ENCODE measurements at regions not wholly inside any gene's neighbourhood (a gene's known extent, or its start where the extent isn't known, plus 50 kb on each side); places are given as distances from the start of the nearest gene placed in this dataset.
A peak's percentile ranks its signal among the peaks of the same experiment; 100 is the strongest.

GRCh38 chr2:42953216-42953615, 160.8 kb upstream of the HAAO start:
- H3K27me3 ChIP-seq (ENCODE audit: insufficient read depth, poor library complexity, severe bottlenecking), result no peaks in the 10 kb centered on the region
- H3K4me3 ChIP-seq (replicated peaks; ENCODE audit: insufficient read depth, low read length), result no peak overlapping the region
- no peak overlapping the region for H3K27ac ChIP-seq (replicated peaks)
- DNase-seq (ENCODE audit: low read depth in 1 of 2, low spot score in 1 of 2), result no peak
- no peak for TF ChIP-seq GABPA (IDR thresholded peaks at IDR 0.05; ENCODE audit: low read depth)
- no peak for TF ChIP-seq REST (IDR thresholded peaks at IDR 0.05; ENCODE audit: insufficient replicate concordance, low read depth)
- TF ChIP-seq, protein P1, sequence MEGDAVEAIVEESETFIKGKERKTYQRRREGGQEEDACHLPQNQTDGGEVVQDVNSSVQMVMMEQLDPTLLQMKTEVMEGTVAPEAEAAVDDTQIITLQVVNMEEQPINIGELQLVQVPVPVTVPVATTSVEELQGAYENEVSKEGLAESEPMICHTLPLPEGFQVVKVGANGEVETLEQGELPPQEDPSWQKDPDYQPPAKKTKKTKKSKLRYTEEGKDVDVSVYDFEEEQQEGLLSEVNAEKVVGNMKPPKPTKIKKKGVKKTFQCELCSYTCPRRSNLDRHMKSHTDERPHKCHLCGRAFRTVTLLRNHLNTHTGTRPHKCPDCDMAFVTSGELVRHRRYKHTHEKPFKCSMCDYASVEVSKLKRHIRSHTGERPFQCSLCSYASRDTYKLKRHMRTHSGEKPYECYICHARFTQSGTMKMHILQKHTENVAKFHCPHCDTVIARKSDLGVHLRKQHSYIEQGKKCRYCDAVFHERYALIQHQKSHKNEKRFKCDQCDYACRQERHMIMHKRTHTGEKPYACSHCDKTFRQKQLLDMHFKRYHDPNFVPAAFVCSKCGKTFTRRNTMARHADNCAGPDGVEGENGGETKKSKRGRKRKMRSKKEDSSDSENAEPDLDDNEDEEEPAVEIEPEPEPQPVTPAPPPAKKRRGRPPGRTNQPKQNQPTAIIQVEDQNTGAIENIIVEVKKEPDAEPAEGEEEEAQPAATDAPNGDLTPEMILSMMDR (IDR thresholded peaks at IDR 0.05; ENCODE audit: insufficient read depth, low read length), result no peak
- no peak for TF ChIP-seq SPI1 (IDR thresholded peaks at IDR 0.05; ENCODE audit: borderline replicate concordance, low read depth)
- no peak for TF ChIP-seq POLR2AphosphoS5 (IDR thresholded peaks at IDR 0.05; ENCODE audit: low read depth)

DNA sequence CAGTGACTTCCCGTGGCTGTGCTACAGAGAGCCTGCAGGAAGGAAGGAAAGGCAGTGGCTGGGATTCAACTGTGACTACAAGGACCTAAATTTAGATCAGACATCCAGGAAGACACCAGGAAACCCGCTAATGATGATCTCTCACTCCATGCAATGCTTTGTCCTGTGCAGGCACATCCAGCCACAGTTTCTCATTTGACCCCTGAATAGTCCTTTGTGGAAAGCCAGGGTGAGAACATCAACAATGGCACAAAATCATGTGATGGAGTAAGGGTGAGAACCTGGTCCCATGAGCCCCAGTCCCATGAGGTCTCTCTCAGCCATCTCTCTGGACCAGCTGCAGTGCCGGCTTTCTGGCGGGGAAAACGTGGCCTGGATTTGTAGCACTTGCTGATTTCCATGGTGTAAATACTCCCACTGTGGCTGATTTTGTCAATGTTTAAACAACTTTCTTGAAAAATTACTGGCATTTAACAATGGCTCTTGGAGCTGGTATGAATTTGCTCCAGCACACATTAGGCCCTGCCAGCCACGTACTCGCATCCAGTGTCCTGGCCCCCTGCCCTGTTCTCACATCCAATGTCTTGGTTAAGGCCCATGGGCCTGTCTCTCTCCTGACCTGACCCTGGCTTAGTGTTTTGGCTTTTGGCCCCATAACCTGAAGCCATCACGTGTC, 159.0 kb upstream of the HAAO start:
- TF ChIP-seq, protein P1 (IDR thresholded peaks at IDR 0.05; ENCODE audit: insufficient read depth, low read length), result no peak
- TF ChIP-seq SPI1 (IDR thresholded peaks at IDR 0.05; ENCODE audit: borderline replicate concordance, low read depth), result no peak
- TF ChIP-seq GABPA (IDR thresholded peaks at IDR 0.05; ENCODE audit: low read depth), result no peak
- no peak for TF ChIP-seq REST (IDR thresholded peaks at IDR 0.05; ENCODE audit: insufficient replicate concordance, low read depth)
- no peak for TF ChIP-seq POLR2AphosphoS5 (IDR thresholded peaks at IDR 0.05; ENCODE audit: low read depth)
- H3K4me3 ChIP-seq (replicated peaks; ENCODE audit: insufficient read depth, low read length), result no peak overlapping the region

DNA sequence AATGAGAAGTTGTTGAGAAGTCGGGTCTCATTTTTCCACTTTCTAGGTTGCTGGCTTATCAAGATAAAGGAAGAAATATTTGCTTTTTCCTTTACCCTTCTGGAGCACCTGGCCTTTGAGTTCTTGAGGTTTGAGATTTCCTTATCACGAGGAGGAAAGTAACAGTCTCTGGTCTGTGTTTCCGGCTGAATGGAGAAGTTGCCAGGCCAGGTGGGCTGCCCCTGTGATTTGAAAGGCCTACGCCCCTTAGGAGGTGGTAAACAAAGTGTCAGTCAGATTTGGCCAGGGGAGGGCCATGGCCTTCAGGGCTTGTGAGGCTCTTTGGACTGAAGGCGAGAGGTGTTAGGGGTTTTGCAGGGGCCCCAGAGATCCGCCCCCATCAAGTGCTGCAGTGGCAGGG, 156.7 kb upstream of the HAAO start:
- Histone ChIP-seq H3K27me3 (ENCODE audit: insufficient read depth, poor library complexity, severe bottlenecking) (no peaks in the 10 kb centered on the region), H3K4me3 (replicated peaks; ENCODE audit: insufficient read depth, low read length) (no peak overlapping the region), H3K27ac (replicated peaks) (peak overlapping the region; percentile 39)
- peak; percentile 25; the same call in 1 of the 2 replicates for TF ChIP-seq GABPA (IDR thresholded peaks at IDR 0.05; ENCODE audit: low read depth)
- peak; percentile 97 for TF ChIP-seq POLR2AphosphoS5 (IDR thresholded peaks at IDR 0.05; ENCODE audit: low read depth)
- no peak for TF ChIP-seq REST (IDR thresholded peaks at IDR 0.05; ENCODE audit: insufficient replicate concordance, low read depth)
- TF ChIP-seq SPI1 (IDR thresholded peaks at IDR 0.05; ENCODE audit: borderline replicate concordance, low read depth), result no peak; the same call in 1 of the 2 replicates
- TF ChIP-seq, protein P1 (IDR thresholded peaks at IDR 0.05; ENCODE audit: insufficient read depth, low read length), result no peak
- DNase-seq (ENCODE audit: low read depth in 1 of 2, low spot score in 1 of 2), result peak in 1 of 2 experiments; percentile 76

More for the DNA sequence above, 159.0 kb upstream of the HAAO start:
- Histone ChIP-seq H3K27ac (replicated peaks) (no peak overlapping the region), H3K27me3 (ENCODE audit: insufficient read depth, poor library complexity, severe bottlenecking) (no peaks in the 10 kb centered on the region)
- no peak for DNase-seq (ENCODE audit: low read depth in 1 of 2, low spot score in 1 of 2)
